Astrocyte of the cerebellum (primary cell): ENCODE measurements at regions not wholly inside any gene's neighbourhood (a gene's known extent, or its start where the extent isn't known, plus 50 kb on each side); places are given as distances from the start of the nearest gene placed in this dataset.

Experiments
- DNase-seq: peaks from one replicate; pipeline ENCODE4 v3.0.0-alpha.2; 2011; ENCODE audit warnings: low read depth
- H3K4me3 ChIP-seq: 2 replicates; pipeline ENCODE4 v1.5.1; 2011; ENCODE audit warnings: mild to moderate bottlenecking, low read depth, low read length, moderate library complexity
- in situ Hi-C: cut with HindIII; loops from 2 replicates; pipeline ENCODE4 v1.10.0; 2017; ENCODE audit warnings: low sequenced_read_pairs
- TF ChIP-seq, protein P1 (sequence below): IDR thresholded peaks from 2 replicates; pipeline ENCODE4 v1.5.1; 2012; ENCODE audit warnings: low read length, low read depth, moderate library complexity, mild to moderate bottlenecking; ENCODE audit errors: missing control alignments

DNA sequence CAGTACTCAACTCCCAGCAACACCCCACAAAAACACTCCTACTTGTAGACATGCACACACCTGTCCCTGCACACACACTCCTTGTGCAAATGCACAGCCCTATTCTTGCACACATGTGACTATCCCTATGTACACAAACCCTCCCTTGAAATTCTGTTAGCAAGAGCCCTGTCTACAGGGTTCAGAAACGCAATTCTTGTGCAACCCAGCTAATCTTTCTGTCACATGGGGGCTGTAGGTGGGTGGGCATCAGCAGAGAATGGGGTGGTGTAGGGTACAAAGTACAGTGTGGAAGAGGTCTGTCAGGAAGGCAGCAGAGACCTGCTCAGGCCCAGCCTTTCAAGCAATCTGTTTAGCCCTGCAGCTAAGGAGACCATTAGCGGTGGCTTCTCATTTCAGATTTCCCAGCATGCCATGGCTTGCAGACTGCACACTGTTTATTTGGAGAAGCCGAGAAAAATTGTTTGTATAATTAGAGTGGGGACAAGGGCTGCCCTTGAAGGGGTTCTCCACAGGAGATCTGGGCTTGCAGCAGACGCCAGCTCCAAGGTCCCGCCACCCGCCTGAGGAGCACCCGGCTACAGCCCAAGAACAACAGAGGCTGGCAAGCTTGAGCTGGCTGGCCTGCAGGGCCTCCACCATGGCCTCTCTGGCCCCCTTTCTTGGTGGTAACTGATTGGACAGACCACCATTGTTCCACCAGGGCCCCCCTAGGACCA is 144.0 kb upstream of the PJA1 start:
- TF ChIP-seq, protein P1, sequence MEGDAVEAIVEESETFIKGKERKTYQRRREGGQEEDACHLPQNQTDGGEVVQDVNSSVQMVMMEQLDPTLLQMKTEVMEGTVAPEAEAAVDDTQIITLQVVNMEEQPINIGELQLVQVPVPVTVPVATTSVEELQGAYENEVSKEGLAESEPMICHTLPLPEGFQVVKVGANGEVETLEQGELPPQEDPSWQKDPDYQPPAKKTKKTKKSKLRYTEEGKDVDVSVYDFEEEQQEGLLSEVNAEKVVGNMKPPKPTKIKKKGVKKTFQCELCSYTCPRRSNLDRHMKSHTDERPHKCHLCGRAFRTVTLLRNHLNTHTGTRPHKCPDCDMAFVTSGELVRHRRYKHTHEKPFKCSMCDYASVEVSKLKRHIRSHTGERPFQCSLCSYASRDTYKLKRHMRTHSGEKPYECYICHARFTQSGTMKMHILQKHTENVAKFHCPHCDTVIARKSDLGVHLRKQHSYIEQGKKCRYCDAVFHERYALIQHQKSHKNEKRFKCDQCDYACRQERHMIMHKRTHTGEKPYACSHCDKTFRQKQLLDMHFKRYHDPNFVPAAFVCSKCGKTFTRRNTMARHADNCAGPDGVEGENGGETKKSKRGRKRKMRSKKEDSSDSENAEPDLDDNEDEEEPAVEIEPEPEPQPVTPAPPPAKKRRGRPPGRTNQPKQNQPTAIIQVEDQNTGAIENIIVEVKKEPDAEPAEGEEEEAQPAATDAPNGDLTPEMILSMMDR, result no peak
- in situ Hi-C loops, result no loop called here
- no peak for DNase-seq
- H3K4me3 ChIP-seq, result no peak overlapping the region

DNA sequence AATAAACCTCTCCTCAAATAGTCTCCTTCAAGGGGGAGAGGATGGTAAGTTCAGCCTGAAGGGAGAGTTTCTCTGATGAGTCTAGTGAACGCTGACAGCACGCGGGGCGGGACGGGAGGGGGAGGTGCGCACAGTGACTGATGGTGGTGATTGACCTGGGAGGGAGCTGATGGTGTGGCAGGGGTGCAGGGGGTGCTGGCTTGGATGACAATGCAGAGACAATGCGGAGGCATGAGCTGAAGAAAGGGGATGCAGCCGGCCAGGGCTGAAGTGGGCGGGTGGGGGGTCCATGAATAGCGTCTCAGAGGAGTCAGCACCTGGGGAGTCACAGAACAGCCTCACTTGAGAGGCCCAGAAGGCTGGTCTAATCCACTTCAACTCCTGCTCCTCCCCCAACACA is 142.5 kb upstream of the PJA1 start:
- TF ChIP-seq, protein P1, result no peak
- no peak overlapping the region for H3K4me3 ChIP-seq
- no peak for DNase-seq
- in situ Hi-C loops, result no loop called here

GRCh38 chrX:69307029-69307428 is 141.8 kb upstream of the PJA1 start:
- in situ Hi-C loops, result no loop called here
- no peak for DNase-seq
- no peak overlapping the region for H3K4me3 ChIP-seq
- TF ChIP-seq, protein P1, result no peak

DNA sequence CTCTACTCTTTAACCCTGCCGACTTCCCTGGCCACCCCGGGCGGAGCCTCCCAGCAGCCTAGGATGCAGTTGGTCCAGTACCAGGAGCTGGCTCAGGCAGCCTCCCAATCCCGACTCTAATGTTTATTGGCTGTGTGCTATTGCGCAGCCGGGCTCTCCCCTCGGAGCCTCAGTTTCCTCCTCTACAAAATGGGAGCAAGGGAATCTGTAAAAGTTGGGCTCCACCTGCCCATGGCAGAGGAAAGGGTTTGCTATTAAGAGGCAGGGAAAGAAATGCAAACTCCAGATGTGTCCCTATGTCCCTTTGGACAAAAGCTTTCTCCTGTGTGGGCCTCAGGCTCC is 140.8 kb upstream of the PJA1 start:
- DNase-seq, result no peak
- TF ChIP-seq, protein P1, result no peak
- in situ Hi-C loops, result no loop called here
- H3K4me3 ChIP-seq, result no peak overlapping the region

GRCh38 chrX:69305333-69306062 is 140.2 kb upstream of the PJA1 start:
- in situ Hi-C loops, result no loop called here
- H3K4me3 ChIP-seq, result no peak overlapping the region
- TF ChIP-seq, protein P1, result no peak
- DNase-seq, result no peak

DNA sequence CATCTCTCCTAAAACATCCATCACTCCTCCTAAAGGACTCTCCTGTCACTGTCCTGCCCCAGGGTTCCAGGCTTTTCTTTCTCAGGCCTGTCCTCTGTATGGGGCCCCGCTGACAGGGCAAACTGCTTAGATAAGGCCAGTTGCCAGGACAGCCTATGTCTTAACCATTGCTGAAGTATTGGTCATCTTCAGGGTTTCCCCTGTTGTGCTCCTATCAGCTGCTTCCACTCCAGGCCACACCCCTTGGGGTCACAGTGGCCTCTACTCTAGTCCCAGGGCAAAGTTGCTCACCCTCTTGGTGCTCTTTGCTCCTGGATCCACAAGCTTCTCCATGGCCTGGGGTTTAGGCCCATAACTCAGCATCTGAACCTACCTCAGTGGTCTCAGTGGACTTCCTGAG is 138.0 kb upstream of the PJA1 start:
- DNase-seq, result no peak
- TF ChIP-seq, protein P1, result no peak
- no peak overlapping the region for H3K4me3 ChIP-seq
- in situ Hi-C loops, result no loop called here
